ENCODE measurements at regions not wholly inside any gene's neighbourhood (a gene's known extent, or its start where the extent isn't known, plus 50 kb on each side); places are given as distances from the start of the nearest gene placed in this dataset.

DNA sequence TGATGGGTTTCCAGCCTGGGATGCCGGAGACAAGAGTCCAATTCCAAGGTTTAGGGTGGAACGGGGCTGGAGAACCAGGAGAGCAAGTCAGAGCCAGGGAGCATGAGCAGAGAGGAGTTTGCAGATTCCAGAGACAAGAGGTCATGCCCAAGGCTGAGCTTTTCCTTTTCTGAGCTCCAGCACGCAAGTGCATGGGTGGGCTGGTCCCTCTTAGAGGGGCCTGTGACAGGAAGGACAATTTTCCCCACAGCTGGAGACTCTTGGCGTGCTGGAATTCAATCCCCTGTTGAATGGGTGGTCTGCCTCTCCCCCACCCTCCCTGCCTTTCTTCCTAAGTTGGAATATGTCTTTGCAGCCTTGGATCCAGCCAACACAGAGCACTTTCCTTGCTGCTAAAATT is 431.9 kb downstream of the BCL11B start:
- no peak overlapping the region for H3K4me3 Mint-ChIP-seq
- H3K4me1 Mint-ChIP-seq (ENCODE audit: low read depth): no peaks in the 10 kb centered on the region
- TF ChIP-seq, protein P1, sequence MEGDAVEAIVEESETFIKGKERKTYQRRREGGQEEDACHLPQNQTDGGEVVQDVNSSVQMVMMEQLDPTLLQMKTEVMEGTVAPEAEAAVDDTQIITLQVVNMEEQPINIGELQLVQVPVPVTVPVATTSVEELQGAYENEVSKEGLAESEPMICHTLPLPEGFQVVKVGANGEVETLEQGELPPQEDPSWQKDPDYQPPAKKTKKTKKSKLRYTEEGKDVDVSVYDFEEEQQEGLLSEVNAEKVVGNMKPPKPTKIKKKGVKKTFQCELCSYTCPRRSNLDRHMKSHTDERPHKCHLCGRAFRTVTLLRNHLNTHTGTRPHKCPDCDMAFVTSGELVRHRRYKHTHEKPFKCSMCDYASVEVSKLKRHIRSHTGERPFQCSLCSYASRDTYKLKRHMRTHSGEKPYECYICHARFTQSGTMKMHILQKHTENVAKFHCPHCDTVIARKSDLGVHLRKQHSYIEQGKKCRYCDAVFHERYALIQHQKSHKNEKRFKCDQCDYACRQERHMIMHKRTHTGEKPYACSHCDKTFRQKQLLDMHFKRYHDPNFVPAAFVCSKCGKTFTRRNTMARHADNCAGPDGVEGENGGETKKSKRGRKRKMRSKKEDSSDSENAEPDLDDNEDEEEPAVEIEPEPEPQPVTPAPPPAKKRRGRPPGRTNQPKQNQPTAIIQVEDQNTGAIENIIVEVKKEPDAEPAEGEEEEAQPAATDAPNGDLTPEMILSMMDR (IDR thresholded peaks at IDR 0.05): no peak
- H3K27me3 Mint-ChIP-seq (ENCODE audit: insufficient read depth): peaks cover 2% of the 10 kb centered on the region; the same call in 1 of the 2 replicates
- H3K27ac Mint-ChIP-seq: no peak overlapping the region
- no peaks in the 10 kb centered on the region for H3K36me3 Mint-ChIP-seq (ENCODE audit: low read depth)
- peaks cover 54% of the 10 kb centered on the region for H3K9me3 Mint-ChIP-seq
- no peak for DNase-seq

DNA sequence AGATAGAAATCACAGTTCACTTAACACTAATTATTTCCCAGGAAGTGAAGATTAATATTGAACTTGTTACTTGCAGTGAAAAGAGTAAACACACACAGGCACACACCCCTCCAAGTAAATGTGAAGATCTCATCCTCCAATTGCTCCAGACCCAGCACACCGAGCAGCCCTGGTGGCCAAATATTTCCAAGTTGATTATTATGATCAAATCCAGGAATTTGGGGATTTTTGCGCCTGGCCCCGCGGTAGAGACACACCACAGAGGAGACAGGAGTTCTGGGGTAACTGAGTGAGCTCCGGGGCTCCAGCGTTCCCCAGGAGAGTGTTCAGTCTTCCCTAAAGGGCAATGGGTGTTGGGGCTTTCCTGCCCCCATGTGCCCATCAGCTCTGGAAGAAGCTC is 431.5 kb downstream of the BCL11B start:
- DNase-seq: no peak
- H3K9me3 Mint-ChIP-seq: peaks cover 56% of the 10 kb centered on the region
- H3K27me3 Mint-ChIP-seq (ENCODE audit: insufficient read depth): peaks cover 2% of the 10 kb centered on the region; the same call in 1 of the 2 replicates
- no peak overlapping the region for H3K27ac Mint-ChIP-seq
- no peaks in the 10 kb centered on the region for H3K4me1 Mint-ChIP-seq (ENCODE audit: low read depth)
- TF ChIP-seq, protein P1 (IDR thresholded peaks at IDR 0.05): no peak
- no peak overlapping the region for H3K4me3 Mint-ChIP-seq
- H3K36me3 Mint-ChIP-seq (ENCODE audit: low read depth): no peaks in the 10 kb centered on the region

DNA sequence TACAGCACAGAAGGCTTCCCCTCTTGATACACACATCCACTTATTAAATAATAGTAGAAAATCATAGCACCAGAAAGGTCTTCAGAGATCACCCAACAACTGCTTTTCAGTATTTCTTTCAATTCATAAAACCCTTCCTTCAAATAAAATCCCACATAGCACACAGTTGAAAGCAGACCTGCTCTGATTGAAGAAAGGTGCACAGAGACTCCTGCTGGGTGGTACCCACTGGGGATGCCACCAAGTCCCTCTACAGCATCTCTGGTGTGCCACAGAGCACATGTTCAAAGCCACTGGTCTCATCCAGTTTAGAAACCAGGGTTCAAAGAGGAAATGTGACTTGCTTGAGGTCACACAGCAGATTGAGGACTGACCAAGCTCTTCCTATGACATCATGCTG is 427.5 kb downstream of the BCL11B start:
- Mint-ChIP-seq H3K27ac (no peak overlapping the region), H3K4me1 (ENCODE audit: low read depth) (no peaks in the 10 kb centered on the region)

DNA sequence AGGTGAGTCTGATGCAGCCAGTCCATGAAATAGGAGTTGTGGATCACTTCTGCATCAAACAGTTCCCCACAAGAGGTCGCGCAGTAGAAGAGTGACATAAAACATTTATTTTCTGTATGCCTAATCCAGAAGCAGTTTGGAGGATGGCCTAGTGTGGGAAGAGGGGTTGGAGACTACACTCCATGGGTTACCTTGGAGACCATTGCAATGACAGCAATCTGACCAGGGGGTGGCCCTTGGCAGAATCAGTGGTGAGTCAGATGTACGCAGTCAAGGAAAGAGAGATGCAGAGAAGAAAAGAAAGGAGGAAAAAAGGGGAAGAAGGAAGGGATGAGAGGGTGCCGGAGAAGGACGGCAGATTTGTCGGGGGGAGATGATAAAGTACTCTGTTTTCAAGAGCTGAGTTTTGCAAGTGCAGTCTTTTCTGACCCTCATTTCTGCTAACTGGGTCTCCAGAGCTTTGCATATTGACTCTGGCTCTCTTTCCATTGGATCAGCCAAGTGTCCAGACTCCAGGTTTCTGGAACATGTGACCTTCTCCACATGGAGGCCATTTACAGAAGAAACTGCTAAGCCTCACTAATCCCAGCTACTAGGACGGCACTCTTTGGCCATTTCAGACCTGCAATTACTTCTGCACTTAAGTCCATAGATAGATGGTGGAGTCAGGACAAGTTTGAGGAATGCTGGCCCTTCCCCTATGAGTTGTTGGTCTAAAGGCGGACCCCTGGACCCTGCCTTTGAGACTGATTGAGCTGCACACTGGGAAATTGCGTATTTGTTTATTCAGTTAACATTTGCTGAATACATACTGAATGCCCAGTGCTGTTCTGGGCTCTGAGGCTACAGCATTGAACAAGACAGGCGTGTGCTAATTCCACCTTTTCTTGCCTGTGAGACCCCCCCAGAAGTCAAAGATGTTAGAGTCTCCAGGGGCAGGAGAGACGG is 424.2 kb downstream of the BCL11B start:
- Mint-ChIP-seq H3K36me3 (ENCODE audit: low read depth) (no peaks in the 10 kb centered on the region; the same call in 1 of the 2 replicates), H3K27me3 (ENCODE audit: insufficient read depth) (no peaks in the 10 kb centered on the region), H3K4me3 (no peak overlapping the region), H3K9me3 (peaks cover 44% of the 10 kb centered on the region), H3K27ac (no peak overlapping the region), H3K4me1 (ENCODE audit: low read depth) (no peaks in the 10 kb centered on the region)
- TF ChIP-seq, protein P1 (IDR thresholded peaks at IDR 0.05): no peak
- no peak for DNase-seq

More for the DNA sequence above, 427.5 kb downstream of the BCL11B start:
- H3K27me3 Mint-ChIP-seq (ENCODE audit: insufficient read depth): no peaks in the 10 kb centered on the region
- H3K9me3 Mint-ChIP-seq: peaks cover 64% of the 10 kb centered on the region
- H3K36me3 Mint-ChIP-seq (ENCODE audit: low read depth): no peaks in the 10 kb centered on the region; the same call in 1 of the 2 replicates
- DNase-seq: no peak
- TF ChIP-seq, protein P1 (IDR thresholded peaks at IDR 0.05): no peak
- no peak overlapping the region for H3K4me3 Mint-ChIP-seq

- H3K4me3 Mint-ChIP-seq: no peak overlapping the region
- H3K27ac Mint-ChIP-seq: no peak overlapping the region
- H3K4me1 Mint-ChIP-seq (ENCODE audit: low read depth): no peaks in the 10 kb centered on the region
- DNase-seq: no peak
- H3K9me3 Mint-ChIP-seq: peaks cover 51% of the 10 kb centered on the region
- TF ChIP-seq, protein P1 (IDR thresholded peaks at IDR 0.05): no peak
- peaks cover 5% of the 10 kb centered on the region; the same call in 1 of the 2 replicates for H3K36me3 Mint-ChIP-seq (ENCODE audit: low read depth)
- no peaks in the 10 kb centered on the region for H3K27me3 Mint-ChIP-seq (ENCODE audit: insufficient read depth)
Measured at GRCh38 chr14:98853063-98853729, 418.8 kb downstream of the BCL11B start.
